A673 (cell line): ENCODE measurements at regions not wholly inside any gene's neighbourhood (a gene's known extent, or its start where the extent isn't known, plus 50 kb on each side); places are given as distances from the start of the nearest gene placed in this dataset.

Source experiments
- BruUV-seq: library from RNA; stranded (reverse); fragments of 400-500 nt; replicated peaks from 2 replicates; lab custom pipeline; 2021; lab: Mats Ljungman, UMichigan
- CTCF ChIA-PET: fragments of 300-600 bp; sonication (Branson Sonifier 250); formaldehyde crosslinking; loops from one replicate; lab custom pipeline; 2022; ENCODE audit warnings: antibody characterized with exemption; lab: Charles Lee
- POLR2A ChIA-PET: fragments of 300-600 bp; sonication (Branson Sonifier 250); formaldehyde crosslinking; loops from one replicate; lab custom pipeline; 2022; ENCODE audit warnings: antibody characterized with exemption; ENCODE audit not compliant: low non-redundant PET; lab: Charles Lee
- DNase-seq: peaks from one replicate; pipeline ENCODE4 v3.0.0-alpha.2; 2015; ENCODE audit warnings: low spot score
- H3K27ac ChIP-seq: fragments of 200-600 bp; sonication (generic); 2 replicates; pipeline ENCODE4 v1.5.1; 2016; ENCODE audit warnings: mixed run types, low read depth, mild to moderate bottlenecking, mixed read lengths, antibody characterized with exemption, low read length; ENCODE audit not compliant: poor library complexity, severe bottlenecking
- H3K27me3 ChIP-seq: fragments of 200-600 bp; sonication (generic); replicated peaks from 2 replicates; pipeline ENCODE4 v1.6.1; 2017; ENCODE audit warnings: mixed run types, low read depth, mild to moderate bottlenecking, mixed read lengths, antibody characterized with exemption, low read length; ENCODE audit not compliant: insufficient read depth, poor library complexity
- H3K36me3 ChIP-seq: fragments of 200-600 bp; sonication (generic); 2 replicates; pipeline ENCODE4 v1.6.1; 2016; ENCODE audit warnings: mixed run types, mild to moderate bottlenecking, mixed read lengths, antibody characterized with exemption, low read length; ENCODE audit not compliant: insufficient read depth, poor library complexity, severe bottlenecking
- H3K4me1 ChIP-seq: fragments of 200-600 bp; sonication (generic); 2 replicates; pipeline ENCODE4 v1.6.1; 2017; ENCODE audit warnings: mixed run types, mild to moderate bottlenecking, mixed read lengths, antibody characterized with exemption, low read length; ENCODE audit not compliant: insufficient read depth, poor library complexity, severe bottlenecking
- H3K4me3 ChIP-seq: fragments of 200-600 bp; sonication (generic); 2 replicates; pipeline ENCODE4 v1.5.1; 2016; ENCODE audit warnings: low read depth, mixed run types, mild to moderate bottlenecking, mixed read lengths, low read length; ENCODE audit not compliant: poor library complexity, severe bottlenecking
- H3K9me3 ChIP-seq: fragments of 200-600 bp; sonication (generic); 2 replicates; pipeline ENCODE4 v1.6.1; 2016; ENCODE audit warnings: mixed run types, low read depth, mild to moderate bottlenecking, mixed read lengths, antibody characterized with exemption, low read length; ENCODE audit not compliant: poor library complexity, severe bottlenecking
- CTCF ChIP-seq: fragments of 300-800, 200-600 bp; sonication (generic); conservative IDR thresholded peaks from 2 replicates; pipeline ENCODE4 v1.5.1; 2017; ENCODE audit warnings: low read depth, mild to moderate bottlenecking, antibody characterized with exemption, low read length, moderate library complexity, mixed read lengths
- EZH2 ChIP-seq: fragments of 200-600 bp; sonication (generic); IDR thresholded peaks from 2 replicates; pipeline ENCODE4 v1.6.1; 2017; ENCODE audit warnings: borderline replicate concordance, low read depth, mild to moderate bottlenecking, mixed read lengths, antibody characterized with exemption, low read length; ENCODE audit not compliant: poor library complexity, severe bottlenecking
- intact Hi-C: fragments of 100-400 bp; cut with micrococcal nuclease; formaldehyde crosslinking; loops from one replicate; pipeline ENCODE4 v1.10.0; 2022; ENCODE audit not compliant: unreplicated experiment

- POLR2A ChIA-PET: no interaction called here
- CTCF ChIA-PET: no interaction called here
- Histone ChIP-seq H3K9me3 (no peaks in the 10 kb centered on the region), H3K27ac (no peak overlapping the region), H3K4me3 (no peak overlapping the region), H3K27me3 (no peaks in the 10 kb centered on the region), H3K36me3 (no peaks in the 10 kb centered on the region), H3K4me1 (no peaks in the 10 kb centered on the region)
- DNase-seq: no peak
- no TSS peak for BruUV-seq
- intact Hi-C loops: no loop called here
- TF ChIP-seq CTCF: no peak
- TF ChIP-seq EZH2: no peak
Measured at GRCh38 chr4:116913451-116913850, 171.9 kb downstream of the TRAM1L1 start.

DNA sequence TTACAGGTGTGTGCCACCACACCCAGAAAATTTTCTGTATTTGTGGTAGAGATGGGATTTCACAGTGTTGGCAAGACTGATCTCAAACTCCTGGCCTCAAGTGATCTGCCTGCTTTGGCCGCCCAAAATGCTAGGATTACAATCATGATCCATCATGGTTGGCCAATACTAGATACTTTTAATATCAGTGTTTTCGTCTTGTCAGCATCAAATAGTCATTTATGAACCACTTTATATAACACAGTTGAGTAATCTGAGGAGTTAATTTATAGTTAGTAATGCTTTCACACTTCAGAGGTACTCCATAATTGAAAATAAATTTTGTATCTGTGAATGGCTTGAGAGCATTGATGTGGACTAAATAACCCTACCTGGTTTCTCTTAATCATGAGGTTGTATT, 178.6 kb downstream of the TRAM1L1 start:
- no peak for DNase-seq
- Histone ChIP-seq H3K36me3 (no peaks in the 10 kb centered on the region), H3K27me3 (no peaks in the 10 kb centered on the region), H3K27ac (no peak overlapping the region), H3K4me3 (no peak overlapping the region), H3K9me3 (no peaks in the 10 kb centered on the region), H3K4me1 (no peaks in the 10 kb centered on the region)
- no TSS peak for BruUV-seq
- intact Hi-C loops: no loop called here
- CTCF ChIA-PET: no interaction called here
- TF ChIP-seq CTCF (no peak), EZH2 (no peak)
- POLR2A ChIA-PET: no interaction called here

- Histone ChIP-seq H3K36me3 (no peaks in the 10 kb centered on the region), H3K27me3 (no peaks in the 10 kb centered on the region), H3K27ac (no peak overlapping the region), H3K4me1 (no peaks in the 10 kb centered on the region), H3K4me3 (no peak overlapping the region), H3K9me3 (no peaks in the 10 kb centered on the region)
- BruUV-seq: no TSS peak
- DNase-seq: no peak
- TF ChIP-seq EZH2: no peak
- TF ChIP-seq CTCF: no peak
- ChIA-PET POLR2A (no interaction called here), CTCF (no interaction called here)
- intact Hi-C loops: no loop called here
Measured at GRCh38 chr4:116899561-116899960, 185.8 kb downstream of the TRAM1L1 start.
